Mammary epithelial cell (primary cell): ENCODE measurements at regions not wholly inside any gene's neighbourhood (a gene's known extent, or its start where the extent isn't known, plus 50 kb on each side); places are given as distances from the start of the nearest gene placed in this dataset.

Source experiments
- CTCF ChIP-seq, 2 donors: IDR thresholded peaks in 1 of 2; conservative IDR thresholded peaks in 1 of 2; 2 replicates each; pipeline ENCODE4 v1.5.1; 2011 to 2012; ENCODE audit warnings: inconsistent platforms in 2 of 2, low read length in 2 of 2, mild to moderate bottlenecking in 2 of 2, control low read depth in 1 of 2, low read depth in 1 of 2; ENCODE audit not compliant: insufficient read depth in 1 of 2; ENCODE audit errors: extremely low read depth in 1 of 2
- EZH2 ChIP-seq: IDR thresholded peaks from 2 replicates; pipeline ENCODE4 v1.6.1; 2012; ENCODE audit warnings: low read length, inconsistent platforms, borderline replicate concordance

- no peak for TF ChIP-seq CTCF (conservative IDR thresholded peaks at IDR 0.05 in 1 of 2, IDR thresholded peaks at IDR 0.05 in 1 of 2; ENCODE audit: extremely low read depth in 1 of 2, insufficient read depth in 1 of 2, low read depth in 1 of 2, low read length in 2 of 2)
- no peak for TF ChIP-seq EZH2
Measured at GRCh38 chr1:238027366-238027765, 136.6 kb upstream of the ZP4 start.
